ENCODE measurements at regions not wholly inside any gene's neighbourhood (a gene's known extent, or its start where the extent isn't known, plus 50 kb on each side); places are given as distances from the start of the nearest gene placed in this dataset.

GRCh38 chr13:67374391-67374790 lies 144.3 kb upstream of the PCDH9 start:
- H3K9ac ChIP-seq (ENCODE audit: low read depth, low read length) = no peak overlapping the region
- no peaks in the 10 kb centered on the region for H3K36me3 ChIP-seq (ENCODE audit: control insufficient read depth, insufficient read depth, low read length)
- H3K27me3 ChIP-seq (ENCODE audit: control insufficient read depth, insufficient read depth, low read length) = no peaks in the 10 kb centered on the region
- H3K4me3 ChIP-seq (ENCODE audit: low read depth, low read length) = no peak overlapping the region
- H3K27ac ChIP-seq (ENCODE audit: low read depth, low read length) = no peak overlapping the region
- H3K9me3 ChIP-seq (ENCODE audit: control insufficient read depth, insufficient read depth, low read length) = no peaks in the 10 kb centered on the region
- peaks cover 21% of the 10 kb centered on the region for H3K4me1 ChIP-seq (ENCODE audit: control insufficient read depth, insufficient read depth, low read length)

DNA sequence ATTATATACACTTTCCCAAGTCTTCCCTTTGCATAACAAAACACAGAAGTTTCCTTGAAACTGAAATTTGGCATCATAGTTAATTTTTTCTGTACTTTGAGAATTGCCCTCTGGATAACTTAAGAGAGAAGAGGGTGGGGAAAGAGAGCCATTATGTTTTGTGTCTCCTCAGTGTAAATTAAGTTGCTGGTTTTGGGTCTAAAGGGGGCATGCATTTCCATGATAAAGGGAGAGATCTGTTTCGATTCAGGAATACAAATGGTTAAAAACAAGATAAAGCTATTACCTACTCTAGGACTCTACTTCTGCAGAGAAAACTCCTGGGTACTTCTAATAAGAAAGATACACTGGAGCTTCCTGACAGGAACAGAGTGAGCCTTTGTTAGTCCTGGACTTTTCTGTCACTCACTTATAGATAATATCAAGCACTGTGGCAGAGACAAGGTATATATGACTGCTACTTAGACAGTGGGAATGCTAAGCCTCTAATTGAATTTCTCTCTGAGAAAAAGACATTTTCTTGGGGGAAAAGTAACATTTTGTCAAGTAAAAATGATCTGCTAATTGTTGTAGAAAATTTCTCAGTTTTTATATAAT lies 142.8 kb upstream of the PCDH9 start:
- H3K27ac ChIP-seq (ENCODE audit: low read depth, low read length) = no peak overlapping the region
- peaks cover 21% of the 10 kb centered on the region for H3K4me1 ChIP-seq (ENCODE audit: control insufficient read depth, insufficient read depth, low read length)
- no peaks in the 10 kb centered on the region for H3K27me3 ChIP-seq (ENCODE audit: control insufficient read depth, insufficient read depth, low read length)
- H3K4me3 ChIP-seq (ENCODE audit: low read depth, low read length) = no peak overlapping the region
- H3K36me3 ChIP-seq (ENCODE audit: control insufficient read depth, insufficient read depth, low read length) = no peaks in the 10 kb centered on the region
- H3K9me3 ChIP-seq (ENCODE audit: control insufficient read depth, insufficient read depth, low read length) = no peaks in the 10 kb centered on the region
- no peak overlapping the region for H3K9ac ChIP-seq (ENCODE audit: low read depth, low read length)

GRCh38 chr13:67369895-67370660 lies 139.9 kb upstream of the PCDH9 start:
- H3K27me3 ChIP-seq (ENCODE audit: control insufficient read depth, insufficient read depth, low read length) = no peaks in the 10 kb centered on the region
- no peaks in the 10 kb centered on the region for H3K36me3 ChIP-seq (ENCODE audit: control insufficient read depth, insufficient read depth, low read length)
- no peaks in the 10 kb centered on the region for H3K9me3 ChIP-seq (ENCODE audit: control insufficient read depth, insufficient read depth, low read length)
- no peak overlapping the region for H3K9ac ChIP-seq (ENCODE audit: low read depth, low read length)
- H3K4me1 ChIP-seq (ENCODE audit: control insufficient read depth, insufficient read depth, low read length) = peaks cover 21% of the 10 kb centered on the region
- no peak overlapping the region for H3K27ac ChIP-seq (ENCODE audit: low read depth, low read length)
- H3K4me3 ChIP-seq (ENCODE audit: low read depth, low read length) = no peak overlapping the region

DNA sequence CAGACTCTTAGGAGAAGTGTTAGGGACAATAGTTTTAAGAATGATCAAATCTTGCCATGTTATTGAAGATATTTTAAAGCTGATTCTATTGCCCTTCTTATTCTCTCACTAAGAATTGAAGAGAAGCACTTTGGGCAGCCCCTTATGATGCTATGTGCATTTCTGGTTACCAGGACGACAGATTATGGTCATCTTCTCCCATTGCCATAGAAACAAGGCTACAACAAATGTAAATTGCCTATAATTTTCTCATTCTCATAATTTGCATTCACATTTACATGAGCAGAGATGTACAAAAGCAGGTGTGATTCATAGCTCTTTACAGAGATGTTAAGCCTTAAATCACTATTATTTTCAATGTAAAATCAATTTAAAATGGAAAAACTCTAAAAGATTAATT lies 137.3 kb upstream of the PCDH9 start:
- Histone ChIP-seq H3K4me1 (ENCODE audit: control insufficient read depth, insufficient read depth, low read length) (peaks cover 12% of the 10 kb centered on the region; the same call in 1 of the 2 replicates), H3K27ac (ENCODE audit: low read depth, low read length) (no peak overlapping the region), H3K36me3 (ENCODE audit: control insufficient read depth, insufficient read depth, low read length) (no peaks in the 10 kb centered on the region), H3K4me3 (ENCODE audit: low read depth, low read length) (no peak overlapping the region), H3K9ac (ENCODE audit: low read depth, low read length) (no peak overlapping the region), H3K27me3 (ENCODE audit: control insufficient read depth, insufficient read depth, low read length) (no peaks in the 10 kb centered on the region), H3K9me3 (ENCODE audit: control insufficient read depth, insufficient read depth, low read length) (no peaks in the 10 kb centered on the region)

GRCh38 chr13:67366533-67366932 lies 136.4 kb upstream of the PCDH9 start:
- Histone ChIP-seq H3K4me3 (ENCODE audit: low read depth, low read length) (no peak overlapping the region), H3K9me3 (ENCODE audit: control insufficient read depth, insufficient read depth, low read length) (no peaks in the 10 kb centered on the region), H3K27me3 (ENCODE audit: control insufficient read depth, insufficient read depth, low read length) (no peaks in the 10 kb centered on the region)

GRCh38 chr13:67355812-67356476 lies 125.8 kb upstream of the PCDH9 start:
- H3K9me3 ChIP-seq (ENCODE audit: control insufficient read depth, insufficient read depth, low read length) = no peaks in the 10 kb centered on the region
- no peak overlapping the region for H3K27ac ChIP-seq (ENCODE audit: low read depth, low read length)
- no peaks in the 10 kb centered on the region for H3K27me3 ChIP-seq (ENCODE audit: control insufficient read depth, insufficient read depth, low read length)
- H3K9ac ChIP-seq (ENCODE audit: low read depth, low read length) = no peak overlapping the region
- H3K36me3 ChIP-seq (ENCODE audit: control insufficient read depth, insufficient read depth, low read length) = no peaks in the 10 kb centered on the region
- no peak overlapping the region for H3K4me3 ChIP-seq (ENCODE audit: low read depth, low read length)
- no peaks in the 10 kb centered on the region for H3K4me1 ChIP-seq (ENCODE audit: control insufficient read depth, insufficient read depth, low read length)

More at GRCh38 chr13:67366533-67366932, 136.4 kb upstream of the PCDH9 start:
- H3K9ac ChIP-seq (ENCODE audit: low read depth, low read length) = no peak overlapping the region
- peaks cover 10% of the 10 kb centered on the region; the same call in 1 of the 2 replicates for H3K4me1 ChIP-seq (ENCODE audit: control insufficient read depth, insufficient read depth, low read length)
- no peak overlapping the region for H3K27ac ChIP-seq (ENCODE audit: low read depth, low read length)
- H3K36me3 ChIP-seq (ENCODE audit: control insufficient read depth, insufficient read depth, low read length) = no peaks in the 10 kb centered on the region

DNA sequence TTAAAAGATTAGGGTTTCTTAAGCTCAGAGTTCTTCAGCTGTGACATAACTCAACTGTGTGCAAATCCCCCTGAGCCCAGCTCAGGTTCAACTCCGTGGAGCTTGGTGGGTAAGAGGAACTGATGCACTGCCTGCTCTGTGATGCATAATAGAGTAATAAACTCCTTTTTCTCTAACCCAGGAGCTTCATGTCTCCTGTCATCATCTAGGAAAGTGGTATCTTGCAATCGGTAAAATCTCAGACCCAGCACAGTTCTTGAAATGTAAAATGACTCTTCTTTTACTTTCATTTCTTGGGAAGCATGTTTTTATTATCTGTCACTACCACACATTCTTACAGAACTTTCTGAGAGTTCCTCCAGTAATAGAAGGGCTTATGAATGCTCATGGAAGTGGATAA lies 123.8 kb upstream of the PCDH9 start:
- no peaks in the 10 kb centered on the region for H3K27me3 ChIP-seq (ENCODE audit: control insufficient read depth, insufficient read depth, low read length)
- H3K9me3 ChIP-seq (ENCODE audit: control insufficient read depth, insufficient read depth, low read length) = no peaks in the 10 kb centered on the region
- no peak overlapping the region for H3K27ac ChIP-seq (ENCODE audit: low read depth, low read length)
- H3K9ac ChIP-seq (ENCODE audit: low read depth, low read length) = no peak overlapping the region
- no peaks in the 10 kb centered on the region for H3K4me1 ChIP-seq (ENCODE audit: control insufficient read depth, insufficient read depth, low read length)
- H3K4me3 ChIP-seq (ENCODE audit: low read depth, low read length) = no peak overlapping the region
- no peaks in the 10 kb centered on the region for H3K36me3 ChIP-seq (ENCODE audit: control insufficient read depth, insufficient read depth, low read length)

DNA sequence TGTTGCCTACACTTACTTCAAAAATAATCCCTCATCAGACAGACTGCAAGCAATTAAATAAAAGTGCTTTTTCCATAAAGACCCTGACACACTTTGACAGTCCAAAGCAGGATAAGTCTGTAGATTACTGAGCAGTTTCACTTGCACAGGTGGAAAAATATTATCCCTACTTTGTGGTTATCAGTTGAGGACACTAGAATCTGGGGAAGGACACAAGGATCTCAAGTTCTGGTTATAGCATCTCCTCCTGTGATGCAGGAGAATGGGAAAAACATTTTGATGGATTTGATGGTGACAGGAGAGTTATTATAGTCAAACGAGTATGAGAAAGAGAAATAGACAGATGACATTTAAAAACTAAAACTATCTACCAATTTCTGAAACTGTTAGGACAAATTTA lies 122.9 kb upstream of the PCDH9 start:
- H3K9ac ChIP-seq (ENCODE audit: low read depth, low read length) = no peak overlapping the region
- H3K4me3 ChIP-seq (ENCODE audit: low read depth, low read length) = no peak overlapping the region
- H3K9me3 ChIP-seq (ENCODE audit: control insufficient read depth, insufficient read depth, low read length) = no peaks in the 10 kb centered on the region
- no peaks in the 10 kb centered on the region for H3K27me3 ChIP-seq (ENCODE audit: control insufficient read depth, insufficient read depth, low read length)
- H3K36me3 ChIP-seq (ENCODE audit: control insufficient read depth, insufficient read depth, low read length) = no peaks in the 10 kb centered on the region
- H3K27ac ChIP-seq (ENCODE audit: low read depth, low read length) = no peak overlapping the region
- no peaks in the 10 kb centered on the region for H3K4me1 ChIP-seq (ENCODE audit: control insufficient read depth, insufficient read depth, low read length)

DNA sequence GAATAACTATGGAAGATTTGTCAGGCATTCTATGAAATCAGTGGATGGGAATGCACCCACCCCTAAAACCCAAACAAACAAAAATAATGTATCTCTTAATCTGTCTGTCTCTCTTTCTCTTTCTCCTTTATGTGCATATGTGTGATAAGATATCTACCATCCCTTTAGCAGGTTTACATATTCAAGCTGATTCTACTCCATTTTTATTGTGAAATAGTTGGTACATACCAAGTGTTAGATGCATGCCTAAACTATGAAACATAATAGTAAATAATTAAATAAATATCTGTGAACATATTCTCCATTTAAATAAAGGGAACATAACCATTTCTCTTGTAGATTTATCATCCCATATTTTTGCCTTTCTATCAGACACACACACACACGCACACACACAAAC lies 121.8 kb upstream of the PCDH9 start:
- no peak overlapping the region for H3K27ac ChIP-seq (ENCODE audit: low read depth, low read length)
- no peaks in the 10 kb centered on the region for H3K9me3 ChIP-seq (ENCODE audit: control insufficient read depth, insufficient read depth, low read length)
- no peak overlapping the region for H3K9ac ChIP-seq (ENCODE audit: low read depth, low read length)
- H3K4me3 ChIP-seq (ENCODE audit: low read depth, low read length) = no peak overlapping the region
- H3K36me3 ChIP-seq (ENCODE audit: control insufficient read depth, insufficient read depth, low read length) = no peaks in the 10 kb centered on the region
- H3K4me1 ChIP-seq (ENCODE audit: control insufficient read depth, insufficient read depth, low read length) = no peaks in the 10 kb centered on the region
- H3K27me3 ChIP-seq (ENCODE audit: control insufficient read depth, insufficient read depth, low read length) = no peaks in the 10 kb centered on the region

- H3K9ac ChIP-seq (ENCODE audit: low read depth, low read length) = no peak overlapping the region
- no peaks in the 10 kb centered on the region for H3K36me3 ChIP-seq (ENCODE audit: control insufficient read depth, insufficient read depth, low read length)
- H3K4me1 ChIP-seq (ENCODE audit: control insufficient read depth, insufficient read depth, low read length) = no peaks in the 10 kb centered on the region
- no peak overlapping the region for H3K27ac ChIP-seq (ENCODE audit: low read depth, low read length)
- no peak overlapping the region for H3K4me3 ChIP-seq (ENCODE audit: low read depth, low read length)
- no peaks in the 10 kb centered on the region for H3K27me3 ChIP-seq (ENCODE audit: control insufficient read depth, insufficient read depth, low read length)
- H3K9me3 ChIP-seq (ENCODE audit: control insufficient read depth, insufficient read depth, low read length) = no peaks in the 10 kb centered on the region
These were observed 121.0 kb upstream of the PCDH9 start for GRCh38 chr13:67351114-67351513.

DNA sequence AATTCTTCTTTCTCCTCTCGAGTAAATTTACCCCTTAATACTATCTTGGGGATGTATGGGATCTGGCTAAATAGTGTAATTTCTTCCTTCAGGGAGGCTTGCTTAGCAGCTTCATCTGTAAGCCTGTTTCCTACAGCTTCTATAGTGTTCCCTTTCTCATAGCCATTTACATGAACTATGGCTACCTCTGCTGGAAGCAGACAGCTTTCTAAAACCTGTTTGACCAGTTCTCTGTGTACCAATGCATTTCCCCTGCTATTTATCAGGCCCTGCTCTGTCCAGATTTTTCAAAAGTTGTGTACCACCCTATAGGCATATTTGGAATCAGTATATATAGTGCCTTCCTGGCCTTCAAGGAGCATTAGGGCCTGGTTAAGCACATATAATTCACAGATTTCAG lies 113.6 kb upstream of the PCDH9 start:
- Histone ChIP-seq H3K9ac (ENCODE audit: low read depth, low read length) (no peak overlapping the region), H3K4me3 (ENCODE audit: low read depth, low read length) (no peak overlapping the region)

More for the DNA sequence above, 113.6 kb upstream of the PCDH9 start:
- Histone ChIP-seq H3K27ac (ENCODE audit: low read depth, low read length) (no peak overlapping the region), H3K9me3 (ENCODE audit: control insufficient read depth, insufficient read depth, low read length) (no peaks in the 10 kb centered on the region), H3K27me3 (ENCODE audit: control insufficient read depth, insufficient read depth, low read length) (no peaks in the 10 kb centered on the region), H3K4me1 (ENCODE audit: control insufficient read depth, insufficient read depth, low read length) (no peaks in the 10 kb centered on the region), H3K36me3 (ENCODE audit: control insufficient read depth, insufficient read depth, low read length) (no peaks in the 10 kb centered on the region)

Data from HUES48 (cell line).